ENCODE measurements at regions not wholly inside any gene's neighbourhood (a gene's known extent, or its start where the extent isn't known, plus 50 kb on each side); places are given as distances from the start of the nearest gene placed in this dataset.
"Not testable (repeated sequence)": the region's sequence is repeated elsewhere in the genome, so short reads cannot be mapped to it uniquely, and the experiment has no call there.

DNA sequence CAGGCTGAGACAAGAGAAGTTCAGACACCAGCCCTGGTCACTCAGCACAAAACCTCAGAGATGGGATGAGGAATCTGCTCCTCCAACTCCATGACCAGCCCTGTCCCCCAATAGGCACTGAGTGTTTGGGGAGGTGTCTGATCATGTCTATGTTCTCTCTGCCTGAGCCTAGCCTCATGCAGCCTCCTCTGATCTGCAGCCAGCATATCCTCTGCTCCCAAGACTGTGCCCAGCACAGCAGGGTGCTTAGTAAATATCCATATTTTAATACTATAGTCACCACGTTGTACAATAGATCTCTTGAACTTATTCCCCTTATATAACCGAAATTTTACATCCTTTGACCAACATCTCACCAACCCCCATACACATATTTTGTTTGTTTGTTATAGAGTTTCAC lies 202.9 kb downstream of the MATN1 start:
- Mint-ChIP-seq H3K4me1 (ENCODE audit: low read depth) (peaks cover 9% of the 10 kb centered on the region), H3K9me3 (ENCODE audit: low read depth) (no peaks in the 10 kb centered on the region), H3K4me3 (ENCODE audit: unreplicated experiment) (no peak overlapping the region), H3K27ac (ENCODE audit: unreplicated experiment) (no peak overlapping the region), H3K27me3 (ENCODE audit: low read depth) (no peaks in the 10 kb centered on the region), H3K36me3 (ENCODE audit: low read depth) (no peaks in the 10 kb centered on the region)
- peak; percentile 2 for DNase-seq (ENCODE audit: low spot score)
- TF ChIP-seq, protein P1, sequence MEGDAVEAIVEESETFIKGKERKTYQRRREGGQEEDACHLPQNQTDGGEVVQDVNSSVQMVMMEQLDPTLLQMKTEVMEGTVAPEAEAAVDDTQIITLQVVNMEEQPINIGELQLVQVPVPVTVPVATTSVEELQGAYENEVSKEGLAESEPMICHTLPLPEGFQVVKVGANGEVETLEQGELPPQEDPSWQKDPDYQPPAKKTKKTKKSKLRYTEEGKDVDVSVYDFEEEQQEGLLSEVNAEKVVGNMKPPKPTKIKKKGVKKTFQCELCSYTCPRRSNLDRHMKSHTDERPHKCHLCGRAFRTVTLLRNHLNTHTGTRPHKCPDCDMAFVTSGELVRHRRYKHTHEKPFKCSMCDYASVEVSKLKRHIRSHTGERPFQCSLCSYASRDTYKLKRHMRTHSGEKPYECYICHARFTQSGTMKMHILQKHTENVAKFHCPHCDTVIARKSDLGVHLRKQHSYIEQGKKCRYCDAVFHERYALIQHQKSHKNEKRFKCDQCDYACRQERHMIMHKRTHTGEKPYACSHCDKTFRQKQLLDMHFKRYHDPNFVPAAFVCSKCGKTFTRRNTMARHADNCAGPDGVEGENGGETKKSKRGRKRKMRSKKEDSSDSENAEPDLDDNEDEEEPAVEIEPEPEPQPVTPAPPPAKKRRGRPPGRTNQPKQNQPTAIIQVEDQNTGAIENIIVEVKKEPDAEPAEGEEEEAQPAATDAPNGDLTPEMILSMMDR (IDR thresholded peaks at IDR 0.05): no peak

GRCh38 chr1:30519201-30519763 lies 204.1 kb downstream of the MATN1 start:
- H3K9me3 Mint-ChIP-seq (ENCODE audit: low read depth): no peaks in the 10 kb centered on the region
- TF ChIP-seq, protein P1 (IDR thresholded peaks at IDR 0.05): no peak

DNA sequence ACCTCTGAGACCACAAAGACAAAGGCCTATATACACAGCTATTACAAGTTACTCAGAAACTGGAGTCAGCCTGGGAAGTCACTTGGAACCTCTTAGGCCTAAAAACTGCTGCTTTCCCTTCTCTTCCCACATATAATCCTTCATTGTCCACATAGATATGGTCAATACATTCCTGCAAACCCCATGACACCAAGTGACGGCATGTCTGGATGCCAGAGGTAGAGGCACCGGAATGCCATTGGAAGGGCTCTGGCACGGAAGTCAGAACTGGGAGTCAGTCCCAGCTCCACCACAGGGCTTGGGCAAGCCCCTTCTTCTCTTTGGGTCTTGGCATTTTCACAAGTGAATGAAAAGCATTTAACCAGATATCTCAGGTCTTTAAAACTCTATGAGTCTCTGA lies 204.7 kb downstream of the MATN1 start:
- TF ChIP-seq, protein P1 (IDR thresholded peaks at IDR 0.05): no peak
- Mint-ChIP-seq H3K9me3 (ENCODE audit: low read depth) (no peaks in the 10 kb centered on the region), H3K4me1 (ENCODE audit: low read depth) (peaks cover 5% of the 10 kb centered on the region), H3K4me3 (ENCODE audit: unreplicated experiment) (no peak overlapping the region), H3K27me3 (ENCODE audit: low read depth) (no peaks in the 10 kb centered on the region), H3K36me3 (ENCODE audit: low read depth) (no peaks in the 10 kb centered on the region), H3K27ac (ENCODE audit: unreplicated experiment) (no peak overlapping the region)
- peak; percentile 18 for DNase-seq (ENCODE audit: low spot score)

More at GRCh38 chr1:30519201-30519763, 204.1 kb downstream of the MATN1 start:
- no peak overlapping the region for H3K27ac Mint-ChIP-seq (ENCODE audit: unreplicated experiment)
- no peaks in the 10 kb centered on the region for H3K36me3 Mint-ChIP-seq (ENCODE audit: low read depth)
- no peaks in the 10 kb centered on the region for H3K27me3 Mint-ChIP-seq (ENCODE audit: low read depth)
- DNase-seq (ENCODE audit: low spot score): no peak
- no peak overlapping the region for H3K4me3 Mint-ChIP-seq (ENCODE audit: unreplicated experiment)
- H3K4me1 Mint-ChIP-seq (ENCODE audit: low read depth): peaks cover 5% of the 10 kb centered on the region

GRCh38 chr1:30518186-30518585 lies 205.2 kb downstream of the MATN1 start:
- H3K27me3 Mint-ChIP-seq (ENCODE audit: low read depth): no peaks in the 10 kb centered on the region
- H3K36me3 Mint-ChIP-seq (ENCODE audit: low read depth): no peaks in the 10 kb centered on the region
- DNase-seq (ENCODE audit: low spot score): peak; percentile 25

GRCh38 chr1:30517666-30518065 lies 205.7 kb downstream of the MATN1 start:
- H3K4me3 Mint-ChIP-seq (ENCODE audit: unreplicated experiment); H3K9me3 Mint-ChIP-seq (ENCODE audit: low read depth); H3K27ac Mint-ChIP-seq (ENCODE audit: unreplicated experiment); H3K36me3 Mint-ChIP-seq (ENCODE audit: low read depth); H3K4me1 Mint-ChIP-seq (ENCODE audit: low read depth); DNase-seq (ENCODE audit: low spot score); H3K27me3 Mint-ChIP-seq (ENCODE audit: low read depth): not testable (repeated sequence)

More at GRCh38 chr1:30518186-30518585, 205.2 kb downstream of the MATN1 start:
- TF ChIP-seq, protein P1 (IDR thresholded peaks at IDR 0.05): no peak
- H3K27ac Mint-ChIP-seq (ENCODE audit: unreplicated experiment): no peak overlapping the region
- no peak overlapping the region for H3K4me3 Mint-ChIP-seq (ENCODE audit: unreplicated experiment)
- H3K4me1 Mint-ChIP-seq (ENCODE audit: low read depth): peaks cover 5% of the 10 kb centered on the region
- H3K9me3 Mint-ChIP-seq (ENCODE audit: low read depth): no peaks in the 10 kb centered on the region

DNA sequence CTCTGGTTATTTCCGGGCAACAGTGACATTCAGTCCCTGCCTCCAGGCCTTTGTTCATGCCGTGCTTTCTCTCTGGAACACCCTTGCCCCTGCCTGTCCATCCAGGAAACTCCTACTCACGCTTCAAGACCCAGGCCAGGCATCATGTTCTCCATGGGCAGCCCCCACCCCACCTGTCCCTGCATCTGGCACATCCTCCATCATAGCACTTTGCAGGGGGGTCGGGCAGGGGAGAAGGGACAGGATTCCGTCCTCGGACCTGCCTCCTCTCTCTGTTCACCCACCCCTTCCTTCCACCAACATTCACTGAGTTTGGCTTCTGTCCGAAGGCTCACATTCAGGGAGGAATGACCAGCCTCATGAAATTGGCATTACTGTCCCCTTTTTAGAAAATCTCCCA lies 206.1 kb downstream of the MATN1 start:
- H3K27ac Mint-ChIP-seq (ENCODE audit: unreplicated experiment); H3K27me3 Mint-ChIP-seq (ENCODE audit: low read depth); H3K9me3 Mint-ChIP-seq (ENCODE audit: low read depth); H3K4me1 Mint-ChIP-seq (ENCODE audit: low read depth); H3K36me3 Mint-ChIP-seq (ENCODE audit: low read depth); H3K4me3 Mint-ChIP-seq (ENCODE audit: unreplicated experiment): not testable (repeated sequence)
- peak; percentile 44 for DNase-seq (ENCODE audit: low spot score)
